Esophagus muscularis mucosa (tissue), 4 donors: ENCODE measurements at regions not wholly inside any gene's neighbourhood (a gene's known extent, or its start where the extent isn't known, plus 50 kb on each side); places are given as distances from the start of the nearest gene placed in this dataset.

ENCODE experiments used
- DNase-seq: peaks from one replicate; pipeline ENCODE4 v3.0.0-alpha.2; 2017; ENCODE audit errors: extremely low spot score
- H3K27ac ChIP-seq, 4 donors: fragments of 200-600 bp; sonication (generic); replicated peaks in 1 of 4; 1 replicate in 3 of 4; 2 replicates in 1 of 4; pipeline ENCODE4 v1.5.1; 2016 to 2019; ENCODE audit warnings: mild to moderate bottlenecking in 1 of 4
- H3K27me3 ChIP-seq, 4 donors: fragments of 200-600 bp; sonication (generic); one replicate each; pipeline versions ENCODE4 v1.5.1 to v1.6.0; 2016 to 2019
- H3K36me3 ChIP-seq, 4 donors: fragments of 200-600 bp; sonication (generic); one replicate each; pipeline ENCODE4 v1.5.1; 2016 to 2019
- H3K4me1 ChIP-seq, 4 donors: fragments of 200-600 bp; sonication (generic); one replicate each; pipeline ENCODE4 v1.5.1; 2016 to 2019
- H3K4me3 ChIP-seq, 4 donors: fragments of 200-600 bp; sonication (generic); 1 replicate in 2 of 4; 2 replicates in 2 of 4; pipeline ENCODE4 v1.5.1; 2016 to 2019; ENCODE audit warnings: mild to moderate bottlenecking in 4 of 4, moderate library complexity in 1 of 4
- H3K9me3 ChIP-seq, 4 donors: fragments of 200-600 bp; sonication (generic); 1 replicate in 3 of 4; 2 replicates in 1 of 4; pipeline ENCODE4 v1.5.1; 2016 to 2019
- EP300 ChIP-seq: sonication (generic); formaldehyde crosslinking; IDR thresholded peaks from one replicate; pipeline ENCODE4 v1.6.1; 2017; ENCODE audit warnings: antibody characterized with exemption
- POLR2A ChIP-seq: fragments of 450-650 bp; IDR thresholded peaks from one replicate; pipeline ENCODE4 v1.6.1; 2017; ENCODE audit warnings: antibody characterized with exemption, moderate library complexity, mild to moderate bottlenecking, low read depth
- POLR2AphosphoS5 ChIP-seq, 2 donors: sonication (generic); formaldehyde crosslinking; IDR thresholded peaks; one replicate each; pipeline ENCODE4 v1.6.1; 2017; ENCODE audit warnings: antibody characterized with exemption in 2 of 2
- WGBS: methylation state at CpG from one replicate; pipeline ENCODE4 v1.1.5; 2018; 5-methylcytosine and 5-hydroxymethylcytosine counted together
- intact Hi-C: fragments of 100-400 bp; cut with DNase I; formaldehyde crosslinking; loops from one replicate; pipeline ENCODE4 v1.15.1; 2023
- TF ChIP-seq, protein P1 (sequence below), 3 experiments: fragments of 200-600 bp in 2 of 3; fragments of 450-650 bp in 1 of 3; sonication (generic) in 2 of 3; IDR thresholded peaks; one replicate each; pipeline ENCODE4 v1.5.1; 2017 to 2019; ENCODE audit warnings: antibody characterized with exemption in 3 of 3, mild to moderate bottlenecking in 2 of 3, moderate library complexity in 1 of 3

DNA sequence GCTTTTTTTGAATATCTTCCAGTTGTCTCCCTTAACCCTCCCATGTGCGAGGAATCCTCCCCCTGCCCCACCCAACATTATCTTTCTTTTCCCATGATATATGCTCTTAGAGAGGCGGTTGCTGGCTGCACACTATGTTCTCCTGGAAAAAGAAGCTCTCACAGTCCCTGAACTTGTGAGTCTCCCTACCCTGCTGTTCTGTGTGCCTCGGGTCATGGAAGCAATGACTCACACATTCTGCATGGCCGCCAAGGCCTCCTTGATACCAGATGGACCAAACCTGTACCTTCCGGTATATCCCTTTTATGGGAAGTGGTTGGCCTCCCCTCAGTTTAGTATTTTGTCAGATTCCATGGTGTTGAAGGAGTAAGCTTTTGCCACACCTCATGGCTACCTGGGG is 705.4 kb downstream of the SLITRK6 start:
- H3K4me3 ChIP-seq, result no peak overlapping the region
- H3K9me3 ChIP-seq, result no peaks in the 10 kb centered on the region
- intact Hi-C loops, result no loop called here
- TF ChIP-seq EP300 (no peak), POLR2AphosphoS5 (IDR thresholded peaks at IDR 0.05) (no peak), POLR2A (no peak)
- TF ChIP-seq, protein P1, sequence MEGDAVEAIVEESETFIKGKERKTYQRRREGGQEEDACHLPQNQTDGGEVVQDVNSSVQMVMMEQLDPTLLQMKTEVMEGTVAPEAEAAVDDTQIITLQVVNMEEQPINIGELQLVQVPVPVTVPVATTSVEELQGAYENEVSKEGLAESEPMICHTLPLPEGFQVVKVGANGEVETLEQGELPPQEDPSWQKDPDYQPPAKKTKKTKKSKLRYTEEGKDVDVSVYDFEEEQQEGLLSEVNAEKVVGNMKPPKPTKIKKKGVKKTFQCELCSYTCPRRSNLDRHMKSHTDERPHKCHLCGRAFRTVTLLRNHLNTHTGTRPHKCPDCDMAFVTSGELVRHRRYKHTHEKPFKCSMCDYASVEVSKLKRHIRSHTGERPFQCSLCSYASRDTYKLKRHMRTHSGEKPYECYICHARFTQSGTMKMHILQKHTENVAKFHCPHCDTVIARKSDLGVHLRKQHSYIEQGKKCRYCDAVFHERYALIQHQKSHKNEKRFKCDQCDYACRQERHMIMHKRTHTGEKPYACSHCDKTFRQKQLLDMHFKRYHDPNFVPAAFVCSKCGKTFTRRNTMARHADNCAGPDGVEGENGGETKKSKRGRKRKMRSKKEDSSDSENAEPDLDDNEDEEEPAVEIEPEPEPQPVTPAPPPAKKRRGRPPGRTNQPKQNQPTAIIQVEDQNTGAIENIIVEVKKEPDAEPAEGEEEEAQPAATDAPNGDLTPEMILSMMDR (IDR thresholded peaks at IDR 0.05), result no peak
- H3K27ac ChIP-seq, result no peak overlapping the region
- no peak for DNase-seq
- WGBS, result 90% methylated on average over 5 of the region's 5 CpGs
- H3K4me1 ChIP-seq, result no peaks in the 10 kb centered on the region
- no peaks in the 10 kb centered on the region for H3K36me3 ChIP-seq
- no peaks in the 10 kb centered on the region for H3K27me3 ChIP-seq

DNA sequence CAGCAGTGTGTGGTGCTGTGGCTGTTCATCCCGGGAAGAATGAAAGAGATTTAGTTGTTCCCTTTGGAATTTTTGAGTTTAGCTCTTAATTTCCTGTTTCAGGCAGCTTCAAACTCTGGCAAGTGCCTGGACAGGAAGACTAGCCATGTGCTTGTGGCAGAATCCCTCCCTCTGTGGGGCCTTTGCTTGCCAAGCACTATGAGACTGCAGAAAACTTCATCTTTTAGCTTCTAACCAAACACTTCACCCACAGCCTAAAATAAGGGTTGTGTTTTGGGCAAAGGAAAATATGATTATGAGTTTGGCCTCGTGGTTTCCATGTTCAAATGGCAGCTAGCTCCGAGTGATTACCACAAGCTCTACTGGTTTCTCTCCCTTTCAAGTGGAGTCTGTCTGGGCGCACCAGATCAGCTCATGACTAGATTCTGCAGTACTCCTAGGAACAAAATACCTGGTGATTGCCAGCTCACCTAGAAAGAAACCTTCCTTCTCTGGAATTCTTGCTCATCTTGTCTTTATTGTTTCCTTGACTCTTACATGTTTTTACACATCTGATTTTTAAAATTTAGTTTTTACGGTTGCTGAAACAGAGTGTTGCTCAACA is 707.5 kb downstream of the SLITRK6 start:
- intact Hi-C loops, result no loop called here
- TF ChIP-seq, protein P1 (IDR thresholded peaks at IDR 0.05), result no peak
- TF ChIP-seq POLR2A (no peak), EP300 (no peak), POLR2AphosphoS5 (IDR thresholded peaks at IDR 0.05) (no peak)
- 71% methylated on average over 5 of the region's 5 CpGs for WGBS
- no peak for DNase-seq
- Histone ChIP-seq H3K36me3 (no peaks in the 10 kb centered on the region), H3K4me3 (no peak overlapping the region), H3K9me3 (no peaks in the 10 kb centered on the region), H3K27me3 (no peaks in the 10 kb centered on the region), H3K27ac (no peak overlapping the region), H3K4me1 (no peaks in the 10 kb centered on the region)

DNA sequence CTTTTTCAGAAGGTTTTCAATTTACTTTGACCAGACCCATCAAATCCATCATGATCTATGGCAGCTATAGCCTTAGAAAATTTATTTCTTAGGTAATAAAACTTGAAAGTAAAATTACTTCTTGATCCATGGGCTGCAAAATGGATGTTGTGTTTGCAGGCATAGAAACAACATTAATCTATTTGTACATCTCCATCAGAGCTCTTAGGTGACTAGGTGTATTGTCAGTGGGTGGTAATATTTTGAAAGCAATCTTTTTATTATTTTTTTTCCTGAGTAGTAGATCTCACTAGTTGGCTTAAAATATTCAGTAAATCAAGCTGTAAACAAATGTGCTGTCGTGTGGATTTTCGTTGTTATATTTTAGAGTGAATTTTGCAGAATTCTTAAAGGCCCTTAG is 710.0 kb downstream of the SLITRK6 start:
- 97% methylated on average over 2 of the region's 2 CpGs for WGBS
- no peak for DNase-seq
- Histone ChIP-seq H3K27ac (no peak overlapping the region), H3K36me3 (no peaks in the 10 kb centered on the region), H3K4me3 (no peak overlapping the region), H3K9me3 (no peaks in the 10 kb centered on the region), H3K27me3 (no peaks in the 10 kb centered on the region), H3K4me1 (no peaks in the 10 kb centered on the region)
- TF ChIP-seq POLR2A (no peak), POLR2AphosphoS5 (IDR thresholded peaks at IDR 0.05) (no peak), EP300 (no peak)
- TF ChIP-seq, protein P1 (IDR thresholded peaks at IDR 0.05), result no peak
- intact Hi-C loops, result no loop called here

DNA sequence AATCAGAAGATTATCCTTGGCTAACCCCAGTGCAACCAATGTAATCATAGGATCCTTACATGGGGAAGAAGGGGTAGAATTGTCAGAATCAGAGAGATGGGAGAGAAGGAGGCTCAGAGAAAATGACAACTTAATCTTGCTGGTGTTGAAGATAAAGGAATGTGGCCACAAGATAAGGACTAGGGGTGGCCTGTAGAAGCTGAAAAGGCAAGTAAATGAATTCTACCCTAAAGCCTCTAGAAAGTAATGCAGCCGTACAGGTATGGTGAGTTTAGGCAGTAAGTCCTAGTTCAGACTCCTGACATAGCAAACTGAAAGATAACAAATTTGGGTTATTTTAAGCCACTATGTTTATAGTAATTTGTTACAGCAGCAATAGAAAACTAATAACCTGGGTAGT is 718.5 kb downstream of the SLITRK6 start:
- Histone ChIP-seq H3K27ac (no peak overlapping the region), H3K4me1 (peaks cover 0 to 6% (median 2%) of the 10 kb centered on the region in 4 donors), H3K4me3 (no peak overlapping the region), H3K36me3 (no peaks in the 10 kb centered on the region), H3K9me3 (no peaks in the 10 kb centered on the region), H3K27me3 (no peaks in the 10 kb centered on the region)
- 100% methylated on average over 1 of the region's 1 CpG for WGBS
- no peak for DNase-seq
- TF ChIP-seq, protein P1 (IDR thresholded peaks at IDR 0.05), result no peak
- TF ChIP-seq POLR2AphosphoS5 (IDR thresholded peaks at IDR 0.05), result no peak
- intact Hi-C loops, result no loop called here

DNA sequence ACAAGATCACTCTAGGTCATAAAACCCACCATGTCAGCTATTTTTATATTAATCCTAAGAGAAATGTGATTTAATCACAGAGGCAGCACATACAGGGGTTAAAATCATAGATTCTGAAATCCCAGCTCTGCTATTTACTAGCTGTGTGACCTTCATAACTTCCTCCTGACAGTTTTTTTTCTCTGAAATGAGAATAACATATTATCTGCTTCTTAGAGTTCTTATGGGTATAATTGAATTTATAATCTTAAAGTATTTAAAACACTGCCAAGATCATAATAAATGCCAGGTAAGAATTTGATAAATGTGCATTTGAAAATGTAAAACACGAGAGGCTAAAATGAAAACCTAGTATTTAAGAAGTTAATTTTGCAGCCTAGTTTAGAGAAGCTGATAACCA is 722.9 kb downstream of the SLITRK6 start:
- 40% methylated on average over 1 of the region's 1 CpG for WGBS
- Histone ChIP-seq H3K36me3 (no peaks in the 10 kb centered on the region), H3K4me3 (no peak overlapping the region), H3K27me3 (no peaks in the 10 kb centered on the region), H3K9me3 (no peaks in the 10 kb centered on the region), H3K4me1 (peaks cover 0 to 6% (median 2%) of the 10 kb centered on the region in 4 donors), H3K27ac (no peak overlapping the region)
- intact Hi-C loops, result no loop called here
- TF ChIP-seq, protein P1 (IDR thresholded peaks at IDR 0.05), result no peak
- no peak for TF ChIP-seq POLR2A
- no peak for TF ChIP-seq EP300
- TF ChIP-seq POLR2AphosphoS5 (IDR thresholded peaks at IDR 0.05), result no peak
- DNase-seq, result no peak
